Right cardiac atrium (tissue), 5 donors: ENCODE measurements at regions not wholly inside any gene's neighbourhood (a gene's known extent, or its start where the extent isn't known, plus 50 kb on each side); places are given as distances from the start of the nearest gene placed in this dataset.

Source experiments
- ATAC-seq, 2 donors: fragments of 200-7000 bp; cut with Tn5 transposase; one replicate each; pipeline versions ENCODE4 v1.8.0 to v1.9.1; 2020; ENCODE audit warnings: moderate library complexity in 2 of 2, mild to moderate bottlenecking in 1 of 2
- DNase-seq, 3 donors: peaks; one replicate each; pipeline ENCODE4 v3.0.0-alpha.2; 2020
- H3K27ac ChIP-seq: one replicate; pipeline ENCODE4 v1.5.1; 2013; ENCODE audit warnings: mild to moderate bottlenecking, low read length, control low read depth, moderate library complexity
- H3K27me3 ChIP-seq: one replicate; pipeline ENCODE4 v1.6.1; 2013; ENCODE audit not compliant: control insufficient read depth, insufficient read depth
- H3K4me1 ChIP-seq: one replicate; pipeline ENCODE4 v1.6.1; 2013; ENCODE audit warnings: low read length; ENCODE audit not compliant: control insufficient read depth, insufficient read depth
- H3K4me3 ChIP-seq: one replicate; pipeline ENCODE4 v1.5.1; 2013; ENCODE audit warnings: low read length, control low read depth
- H3K9me3 ChIP-seq: one replicate; pipeline ENCODE4 v1.6.1; 2013; ENCODE audit warnings: low read length; ENCODE audit not compliant: control insufficient read depth
- WGBS: extraction: QIAGEN DNeasy Blood & Tissue Kit; methylation state at CpG from one replicate; pipeline ENCODE4 v1.1.7; 2013; 5-methylcytosine and 5-hydroxymethylcytosine counted together
- intact Hi-C, 4 donors: fragments of 100-400 bp; cut with DNase I; formaldehyde crosslinking; loops; one replicate each; pipeline versions ENCODE4 v1.11.0 to v1.14.0; 2022 to 2023
- donor health status: healthy with polysubstance abuse.
- donor health status: DM: no; HTN: yes; CAD: no.
- donor health status: DM: no; HTN: no; CAD: no.
- donor health status: DM: no; HTN: yes; CAD: no; lungs with severe emphysema.
- donor health status: DM: yes; HTN: yes; CAD: no.

GRCh38 chr14:47852278-47852677 lies 176.9 kb upstream of the MDGA2 start:
- Histone ChIP-seq H3K27me3 (no peaks in the 10 kb centered on the region), H3K4me1 (no peaks in the 10 kb centered on the region), H3K27ac (no peak overlapping the region), H3K9me3 (no peaks in the 10 kb centered on the region), H3K4me3 (no peak overlapping the region)
- intact Hi-C loops, result no loop called here
- WGBS, result 34% methylated on average over 1 of the region's 1 CpG
- ATAC-seq, result no peak
- no peak for DNase-seq

- WGBS, result 59% methylated on average over 4 of the region's 4 CpGs
- DNase-seq (peak in 1 of 3 donors; percentile 28), ATAC-seq (no peak)
- H3K27me3 ChIP-seq, result no peaks in the 10 kb centered on the region
- no peaks in the 10 kb centered on the region for H3K9me3 ChIP-seq
- no peak overlapping the region for H3K4me3 ChIP-seq
- intact Hi-C loops, result no loop called here
- no peak overlapping the region for H3K27ac ChIP-seq
- H3K4me1 ChIP-seq, result no peaks in the 10 kb centered on the region
Measured at GRCh38 chr14:47846008-47846407, 170.6 kb upstream of the MDGA2 start.

GRCh38 chr14:47843236-47843635 lies 167.8 kb upstream of the MDGA2 start:
- H3K4me3 ChIP-seq, result no peak overlapping the region
- H3K9me3 ChIP-seq, result no peaks in the 10 kb centered on the region
- no peaks in the 10 kb centered on the region for H3K27me3 ChIP-seq
- ATAC-seq (no peak), DNase-seq (no peak)
- H3K4me1 ChIP-seq, result no peaks in the 10 kb centered on the region
- H3K27ac ChIP-seq, result no peak overlapping the region
- intact Hi-C loops, result no loop called here
- WGBS, result 65% methylated on average over 2 of the region's 2 CpGs

- Histone ChIP-seq H3K27me3 (no peaks in the 10 kb centered on the region), H3K27ac (no peak overlapping the region), H3K4me3 (no peak overlapping the region), H3K9me3 (peaks cover 2% of the 10 kb centered on the region), H3K4me1 (no peaks in the 10 kb centered on the region)
- no peak for ATAC-seq
- intact Hi-C loops, result no loop called here
- no peak for DNase-seq
Measured at GRCh38 chr14:47833011-47833410, 157.6 kb upstream of the MDGA2 start.

- whole genome bisulfite sequencing, result 76% methylated on average over 2 of the region's 2 CpGs
- Histone ChIP-seq H3K4me3 (no peak overlapping the region), H3K27ac (no peak overlapping the region), H3K4me1 (no peaks in the 10 kb centered on the region), H3K9me3 (no peaks in the 10 kb centered on the region), H3K27me3 (no peaks in the 10 kb centered on the region)
- intact Hi-C loops, result no loop called here
- ATAC-seq, result no peak
- DNase-seq, result no peak
Measured at GRCh38 chr14:47826809-47827208, 151.4 kb upstream of the MDGA2 start.

DNA sequence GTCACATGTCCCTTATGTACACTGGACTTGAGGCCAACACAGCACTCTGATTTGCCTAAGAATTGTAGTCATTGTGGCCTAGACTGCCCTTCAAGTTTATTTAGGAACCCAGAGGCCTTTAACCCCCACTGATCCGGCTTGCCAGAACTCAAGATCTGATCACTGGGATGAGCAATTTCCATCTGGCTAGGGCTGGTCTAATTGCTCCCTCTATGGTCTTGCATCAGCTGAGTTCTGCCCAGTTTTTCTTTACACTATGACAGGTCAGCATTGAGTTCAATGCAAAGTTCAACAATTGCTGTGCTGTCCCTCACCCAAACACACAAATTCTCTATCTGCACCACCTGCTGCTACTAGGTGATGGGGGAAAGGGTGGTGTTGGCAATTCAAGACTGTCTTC lies 146.9 kb upstream of the MDGA2 start:
- no peak for ATAC-seq
- Histone ChIP-seq H3K27ac (no peak overlapping the region), H3K9me3 (peaks cover 3% of the 10 kb centered on the region), H3K27me3 (no peaks in the 10 kb centered on the region), H3K4me3 (no peak overlapping the region), H3K4me1 (no peaks in the 10 kb centered on the region)
- no peak for DNase-seq
- intact Hi-C loops, result no loop called here
- 84% methylated on average over 1 of the region's 1 CpG for WGBS

DNA sequence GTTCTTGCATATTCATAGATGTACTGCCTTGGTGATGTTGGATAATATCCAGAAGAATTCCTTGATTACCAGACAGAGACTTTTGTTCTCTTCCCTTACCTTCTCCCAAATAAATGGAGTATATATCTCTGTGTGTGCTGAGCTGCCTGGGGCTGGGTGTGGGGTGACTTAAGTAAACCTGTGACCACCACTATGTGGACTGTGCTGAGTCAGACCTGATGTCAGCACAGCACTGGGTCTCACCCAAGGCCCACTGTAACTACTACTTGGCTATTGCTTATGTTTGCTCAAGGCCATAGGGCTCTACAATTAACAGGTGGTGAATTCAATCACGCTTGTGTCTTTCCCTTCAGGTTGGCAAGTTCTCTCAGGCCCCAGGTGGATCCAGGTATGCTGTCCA lies 145.7 kb upstream of the MDGA2 start:
- intact Hi-C loops, result no loop called here
- H3K27ac ChIP-seq, result no peak overlapping the region
- H3K4me3 ChIP-seq, result no peak overlapping the region
- no peaks in the 10 kb centered on the region for H3K27me3 ChIP-seq
- peak in 1 of 3 donors; percentile 21 for DNase-seq
- no peak for ATAC-seq
- peaks cover 3% of the 10 kb centered on the region for H3K9me3 ChIP-seq
- no peaks in the 10 kb centered on the region for H3K4me1 ChIP-seq
- WGBS, result 64% methylated on average over 1 of the region's 1 CpG

DNA sequence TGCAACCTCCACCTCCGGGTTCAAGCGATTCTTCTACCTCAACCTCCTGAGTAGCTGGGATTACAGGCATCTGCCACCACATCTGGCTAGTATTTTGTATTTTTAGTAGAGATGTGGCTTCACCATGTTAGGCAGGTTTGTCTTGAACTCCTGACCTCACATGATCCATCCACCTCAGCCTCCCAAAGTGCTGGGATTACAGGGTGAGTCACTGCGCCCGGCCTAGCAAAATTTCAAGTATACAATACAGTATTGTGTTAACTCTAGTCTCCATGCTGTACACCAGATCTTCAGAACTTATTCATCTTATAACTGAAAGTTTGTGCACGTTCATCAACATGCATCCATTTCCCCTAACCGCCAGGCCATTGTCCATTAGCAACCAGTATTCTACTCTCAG lies 115.1 kb upstream of the MDGA2 start:
- H3K9me3 ChIP-seq, result no peaks in the 10 kb centered on the region
- no peaks in the 10 kb centered on the region for H3K27me3 ChIP-seq
- H3K27ac ChIP-seq, result no peak overlapping the region
- H3K4me3 ChIP-seq, result no peak overlapping the region
- no peak for DNase-seq
- ATAC-seq, result no peak
- 91% methylated on average over 6 of the region's 6 CpGs for WGBS
- no peaks in the 10 kb centered on the region for H3K4me1 ChIP-seq
- intact Hi-C loops, result no loop called here

GRCh38 chr14:47785058-47785457 lies 109.7 kb upstream of the MDGA2 start:
- ATAC-seq (no peak), DNase-seq (no peak)
- Histone ChIP-seq H3K27ac (no peak overlapping the region), H3K4me3 (no peak overlapping the region), H3K9me3 (no peaks in the 10 kb centered on the region), H3K4me1 (no peaks in the 10 kb centered on the region), H3K27me3 (no peaks in the 10 kb centered on the region)
- intact Hi-C loops, result no loop called here
- 48% methylated on average over 2 of the region's 2 CpGs for WGBS

- Histone ChIP-seq H3K4me3 (no peak overlapping the region), H3K27ac (no peak overlapping the region), H3K27me3 (no peaks in the 10 kb centered on the region), H3K9me3 (no peaks in the 10 kb centered on the region), H3K4me1 (no peaks in the 10 kb centered on the region)
- ATAC-seq (no peak), DNase-seq (no peak)
- 19% methylated on average over 4 of the region's 4 CpGs for WGBS
- intact Hi-C loops, result no loop called here
Measured at GRCh38 chr14:47778631-47779030, 103.2 kb upstream of the MDGA2 start.

- intact Hi-C loops, result no loop called here
- no peak overlapping the region for H3K27ac ChIP-seq
Measured at GRCh38 chr14:47772652-47773051, 97.2 kb upstream of the MDGA2 start.

DNA sequence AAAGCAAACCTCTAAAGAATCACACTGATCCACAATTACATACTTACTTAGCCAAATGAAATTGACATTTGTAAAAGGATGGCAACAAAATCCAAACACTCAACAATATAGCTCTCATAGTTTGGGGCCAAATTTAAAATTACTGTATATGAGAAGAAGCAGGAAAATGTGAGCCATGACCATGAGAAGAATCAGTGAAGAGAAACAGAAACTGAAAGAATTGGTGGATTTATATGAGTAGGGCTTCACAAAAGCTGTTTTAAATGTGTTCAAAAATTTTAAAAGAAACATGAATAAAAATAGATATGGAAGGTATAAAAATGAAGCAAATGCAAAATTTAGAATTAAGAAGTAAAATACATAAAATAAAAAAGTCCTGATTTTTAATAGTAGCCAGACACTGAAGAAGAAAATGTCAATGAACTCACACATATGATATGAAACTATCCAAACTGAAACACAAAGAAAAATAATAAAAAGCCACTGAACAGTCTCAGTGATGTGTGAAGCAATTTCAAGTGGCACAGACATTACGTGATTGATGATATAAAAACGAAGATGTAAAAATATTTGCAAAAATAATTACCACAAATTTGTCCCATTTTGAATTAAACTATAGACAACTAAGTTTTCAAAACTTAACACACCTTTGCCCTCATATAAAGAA lies 87.9 kb upstream of the MDGA2 start:
- ATAC-seq, result no peak
- Histone ChIP-seq H3K27me3 (no peaks in the 10 kb centered on the region), H3K4me1 (no peaks in the 10 kb centered on the region), H3K4me3 (no peak overlapping the region), H3K27ac (no peak overlapping the region), H3K9me3 (no peaks in the 10 kb centered on the region)
- no peak for DNase-seq
- intact Hi-C loops, result no loop called here
- WGBS, result 79% methylated on average over 2 of the region's 2 CpGs

More at GRCh38 chr14:47772652-47773051, 97.2 kb upstream of the MDGA2 start:
- no peak overlapping the region for H3K4me3 ChIP-seq
- H3K9me3 ChIP-seq, result no peaks in the 10 kb centered on the region
- ATAC-seq (no peak), DNase-seq (no peak)
- 73% methylated on average over 1 of the region's 1 CpG for WGBS
- no peaks in the 10 kb centered on the region for H3K27me3 ChIP-seq
- H3K4me1 ChIP-seq, result no peaks in the 10 kb centered on the region
